IgD-negative memory B cell (primary cell): ENCODE measurements at regions not wholly inside any gene's neighbourhood (a gene's known extent, or its start where the extent isn't known, plus 50 kb on each side); places are given as distances from the start of the nearest gene placed in this dataset.
A peak's percentile ranks its signal among the peaks of the same experiment; 100 is the strongest.

Experiments
- H3K27ac Mint-ChIP-seq, 3 donors: one replicate each; pipeline ENCODE4 v1.8.0; 2020 to 2022; ENCODE audit warnings: mild to moderate bottlenecking in 3 of 3, mixed read lengths in 3 of 3, moderate library complexity in 1 of 3
- H3K27me3 Mint-ChIP-seq: one replicate; pipeline ENCODE4 v1.8.0; 2021; ENCODE audit warnings: mixed read lengths
- H3K36me3 Mint-ChIP-seq: one replicate; pipeline ENCODE4 v1.8.0; 2020; ENCODE audit warnings: mild to moderate bottlenecking, mixed read lengths
- H3K4me1 Mint-ChIP-seq, 3 donors: one replicate each; pipeline ENCODE4 v1.8.0; 2020 to 2022; ENCODE audit warnings: mixed read lengths in 3 of 3, mild to moderate bottlenecking in 1 of 3
- H3K4me3 Mint-ChIP-seq, 4 donors: one replicate each; pipeline ENCODE4 v1.8.0; 2020 to 2022; ENCODE audit warnings: mild to moderate bottlenecking in 4 of 4, mixed read lengths in 4 of 4, moderate library complexity in 3 of 4
- H3K9me3 Mint-ChIP-seq, 3 donors: one replicate each; pipeline ENCODE4 v1.8.0; 2020 to 2021; ENCODE audit warnings: mixed read lengths in 3 of 3, mild to moderate bottlenecking in 1 of 3

- no peak overlapping the region for H3K4me3 Mint-ChIP-seq
- H3K9me3 Mint-ChIP-seq = peaks cover 0 to 11% (median 0%) of the 10 kb centered on the region in 3 donors
- no peak overlapping the region for H3K27ac Mint-ChIP-seq
- H3K36me3 Mint-ChIP-seq = no peaks in the 10 kb centered on the region
- H3K4me1 Mint-ChIP-seq = no peaks in the 10 kb centered on the region
- H3K27me3 Mint-ChIP-seq = no peaks in the 10 kb centered on the region
Measured at GRCh38 chr5:30765227-30765626, 428.3 kb upstream of the CDH6 start.

- H3K4me3 Mint-ChIP-seq = no peak overlapping the region
- no peaks in the 10 kb centered on the region for H3K4me1 Mint-ChIP-seq
- peaks cover 0 to 11% (median 0%) of the 10 kb centered on the region in 3 donors for H3K9me3 Mint-ChIP-seq
- no peak overlapping the region for H3K27ac Mint-ChIP-seq
- H3K36me3 Mint-ChIP-seq = no peaks in the 10 kb centered on the region
- no peaks in the 10 kb centered on the region for H3K27me3 Mint-ChIP-seq
Measured at GRCh38 chr5:30764704-30765103, 428.8 kb upstream of the CDH6 start.

- Mint-ChIP-seq H3K4me1 (no peaks in the 10 kb centered on the region), H3K9me3 (peaks cover 0 to 11% (median 3%) of the 10 kb centered on the region in 3 donors), H3K36me3 (no peaks in the 10 kb centered on the region), H3K4me3 (no peak overlapping the region), H3K27ac (no peak overlapping the region), H3K27me3 (no peaks in the 10 kb centered on the region)
Measured at GRCh38 chr5:30759731-30760130, 433.8 kb upstream of the CDH6 start.

- Mint-ChIP-seq H3K4me3 (no peak overlapping the region), H3K9me3 (peaks cover 0 to 18% (median 0%) of the 10 kb centered on the region in 3 donors), H3K36me3 (no peaks in the 10 kb centered on the region), H3K4me1 (no peaks in the 10 kb centered on the region), H3K27me3 (no peaks in the 10 kb centered on the region), H3K27ac (no peak overlapping the region)
Measured at GRCh38 chr5:30752015-30752414, 441.5 kb upstream of the CDH6 start.

- H3K27me3 Mint-ChIP-seq = no peaks in the 10 kb centered on the region
- no peak overlapping the region for H3K4me3 Mint-ChIP-seq
- no peaks in the 10 kb centered on the region for H3K4me1 Mint-ChIP-seq
- H3K36me3 Mint-ChIP-seq = no peaks in the 10 kb centered on the region
- H3K9me3 Mint-ChIP-seq = peaks cover 0 to 13% (median 4%) of the 10 kb centered on the region in 3 donors
- H3K27ac Mint-ChIP-seq = no peak overlapping the region
Measured at GRCh38 chr5:30749971-30750370, 443.5 kb upstream of the CDH6 start.

- Mint-ChIP-seq H3K27ac (no peak overlapping the region), H3K4me1 (no peaks in the 10 kb centered on the region), H3K4me3 (no peak overlapping the region), H3K27me3 (no peaks in the 10 kb centered on the region), H3K9me3 (peaks cover 0 to 14% (median 4%) of the 10 kb centered on the region in 3 donors), H3K36me3 (no peaks in the 10 kb centered on the region)
Measured at GRCh38 chr5:30747412-30747811, 446.1 kb upstream of the CDH6 start.

GRCh38 chr5:30736669-30737068 lies 456.8 kb upstream of the CDH6 start:
- Mint-ChIP-seq H3K27me3 (no peaks in the 10 kb centered on the region), H3K4me3 (peak overlapping the region in 1 of 4 donors; percentile 8), H3K36me3 (no peaks in the 10 kb centered on the region), H3K27ac (no peak overlapping the region), H3K9me3 (peaks cover 4 to 7% (median 7%) of the 10 kb centered on the region in 3 donors), H3K4me1 (no peaks in the 10 kb centered on the region)

- Mint-ChIP-seq H3K9me3 (peaks cover 4 to 7% (median 7%) of the 10 kb centered on the region in 3 donors), H3K36me3 (no peaks in the 10 kb centered on the region), H3K27ac (no peak overlapping the region), H3K4me1 (no peaks in the 10 kb centered on the region), H3K4me3 (no peak overlapping the region), H3K27me3 (no peaks in the 10 kb centered on the region)
Measured at GRCh38 chr5:30734118-30734517, 459.4 kb upstream of the CDH6 start.

GRCh38 chr5:30725073-30725472 lies 468.4 kb upstream of the CDH6 start:
- peaks cover 4 to 7% (median 5%) of the 10 kb centered on the region in 3 donors for H3K9me3 Mint-ChIP-seq
- H3K4me3 Mint-ChIP-seq = no peak overlapping the region
- no peak overlapping the region for H3K27ac Mint-ChIP-seq
- H3K36me3 Mint-ChIP-seq = no peaks in the 10 kb centered on the region
- no peaks in the 10 kb centered on the region for H3K4me1 Mint-ChIP-seq
- no peaks in the 10 kb centered on the region for H3K27me3 Mint-ChIP-seq

GRCh38 chr5:30698217-30698616 lies 495.3 kb upstream of the CDH6 start:
- Mint-ChIP-seq H3K27ac (no peak overlapping the region), H3K4me1 (no peaks in the 10 kb centered on the region), H3K4me3 (no peak overlapping the region), H3K27me3 (no peaks in the 10 kb centered on the region), H3K36me3 (peaks cover 3% of the 10 kb centered on the region), H3K9me3 (peaks cover 2 to 9% (median 6%) of the 10 kb centered on the region in 3 donors)

GRCh38 chr5:30693326-30693725 lies 500.2 kb upstream of the CDH6 start:
- H3K4me1 Mint-ChIP-seq = no peaks in the 10 kb centered on the region
- H3K4me3 Mint-ChIP-seq = no peak overlapping the region
- no peaks in the 10 kb centered on the region for H3K27me3 Mint-ChIP-seq
- no peak overlapping the region for H3K27ac Mint-ChIP-seq
- peaks cover 8 to 13% (median 11%) of the 10 kb centered on the region in 3 donors for H3K9me3 Mint-ChIP-seq
- H3K36me3 Mint-ChIP-seq = peaks cover 3% of the 10 kb centered on the region

- Mint-ChIP-seq H3K27me3 (no peaks in the 10 kb centered on the region), H3K36me3 (peaks cover 3% of the 10 kb centered on the region), H3K4me3 (no peak overlapping the region), H3K9me3 (peaks cover 5 to 8% (median 6%) of the 10 kb centered on the region in 3 donors), H3K4me1 (no peaks in the 10 kb centered on the region), H3K27ac (no peak overlapping the region)
Measured at GRCh38 chr5:30690931-30691330, 502.6 kb upstream of the CDH6 start.

- Mint-ChIP-seq H3K27me3 (no peaks in the 10 kb centered on the region), H3K36me3 (peaks cover 3% of the 10 kb centered on the region), H3K4me3 (no peak overlapping the region), H3K9me3 (peaks cover 7 to 13% (median 9%) of the 10 kb centered on the region in 3 donors), H3K4me1 (no peaks in the 10 kb centered on the region), H3K27ac (no peak overlapping the region)
Measured at GRCh38 chr5:30687461-30687860, 506.0 kb upstream of the CDH6 start.

GRCh38 chr5:30686530-30686929 lies 507.0 kb upstream of the CDH6 start:
- peaks cover 3% of the 10 kb centered on the region for H3K36me3 Mint-ChIP-seq
- H3K4me1 Mint-ChIP-seq = no peaks in the 10 kb centered on the region
- no peak overlapping the region for H3K27ac Mint-ChIP-seq
- no peaks in the 10 kb centered on the region for H3K27me3 Mint-ChIP-seq
- H3K4me3 Mint-ChIP-seq = no peak overlapping the region
- H3K9me3 Mint-ChIP-seq = peaks cover 9 to 13% (median 10%) of the 10 kb centered on the region in 3 donors

GRCh38 chr5:30676223-30676840 lies 517.2 kb upstream of the CDH6 start:
- H3K27me3 Mint-ChIP-seq = no peaks in the 10 kb centered on the region
- no peak overlapping the region for H3K4me3 Mint-ChIP-seq
- H3K36me3 Mint-ChIP-seq = no peaks in the 10 kb centered on the region
- H3K4me1 Mint-ChIP-seq = no peaks in the 10 kb centered on the region
- no peak overlapping the region for H3K27ac Mint-ChIP-seq
- peaks cover 5 to 12% (median 9%) of the 10 kb centered on the region in 3 donors for H3K9me3 Mint-ChIP-seq

- H3K36me3 Mint-ChIP-seq = no peaks in the 10 kb centered on the region
- no peak overlapping the region for H3K27ac Mint-ChIP-seq
- H3K4me1 Mint-ChIP-seq = no peaks in the 10 kb centered on the region
- no peaks in the 10 kb centered on the region for H3K27me3 Mint-ChIP-seq
- peaks cover 6 to 19% (median 8%) of the 10 kb centered on the region in 3 donors for H3K9me3 Mint-ChIP-seq
- no peak overlapping the region for H3K4me3 Mint-ChIP-seq
Measured at GRCh38 chr5:30667293-30667692, 526.2 kb upstream of the CDH6 start.
